SK-N-MC (cell line): ENCODE measurements at regions not wholly inside any gene's neighbourhood (a gene's known extent, or its start where the extent isn't known, plus 50 kb on each side); places are given as distances from the start of the nearest gene placed in this dataset.

Experiments used
- EZH2 ChIP-seq: fragments of 200-600 bp; sonication (generic); IDR thresholded peaks from one replicate; pipeline ENCODE4 v1.6.1; 2017; ENCODE audit warnings: antibody characterized with exemption
- FOXP2 ChIP-seq: optimal IDR thresholded peaks from 2 replicates; pipeline ENCODE3; 2011; ENCODE audit warnings: mild to moderate bottlenecking, moderate library complexity; ENCODE audit not compliant: insufficient read depth; ENCODE audit errors: extremely low read length, control extremely low read depth
- POLR2AphosphoS5 ChIP-seq: IDR thresholded peaks from 2 replicates; pipeline ENCODE4 v1.6.1; 2012; ENCODE audit warnings: mild to moderate bottlenecking, low read depth, low read length, borderline replicate concordance

DNA sequence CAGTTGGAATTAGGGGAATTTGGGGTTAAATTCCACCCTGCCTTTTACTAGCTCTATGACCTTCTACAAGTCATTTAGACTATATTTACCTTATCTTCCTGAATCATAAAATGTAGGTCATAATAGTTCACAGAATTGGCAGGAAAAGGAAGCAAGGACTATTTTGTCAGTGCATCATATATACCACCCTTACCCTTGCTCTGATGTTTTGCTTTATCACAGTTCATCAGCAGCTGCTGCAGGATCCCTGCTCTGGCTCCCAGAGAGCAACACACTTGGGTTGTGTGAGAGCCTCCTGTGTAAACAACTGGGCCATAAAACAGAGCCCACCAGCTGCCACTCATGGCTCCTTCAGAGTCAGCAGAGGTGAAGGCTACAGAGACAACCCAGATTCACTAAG, 631.6 kb upstream of the CAMK1G start:
- TF ChIP-seq POLR2AphosphoS5 (no peak), EZH2 (no peak), FOXP2 (no peak)
